ENCODE measurements at regions not wholly inside any gene's neighbourhood (a gene's known extent, or its start where the extent isn't known, plus 50 kb on each side); places are given as distances from the start of the nearest gene placed in this dataset.

- no peaks in the 10 kb centered on the region for H3F3A ChIP-seq (replicated peaks; ENCODE audit: insufficient read depth)
- no peak for DNase-seq
- 51% methylated on average over 16 of the region's 16 CpGs for WGBS (ENCODE audit: low lambda C conversion rate)
- no peaks in the 10 kb centered on the region; the same call in 1 of the 2 replicates for H3K27me3 ChIP-seq (ENCODE audit: insufficient read depth)
- no peaks in the 10 kb centered on the region for H3K9me2 ChIP-seq
- no peaks in the 10 kb centered on the region for H3K79me2 ChIP-seq (ENCODE audit: insufficient read depth)
- POLR2A ChIA-PET, result no interaction called here
- H3K4me3 ChIP-seq (ENCODE audit: low read depth in 2 of 2, low read length in 1 of 2), result no peak overlapping the region
- H4K20me1 ChIP-seq (ENCODE audit: insufficient read depth), result no peaks in the 10 kb centered on the region
- no peaks in the 10 kb centered on the region for H3K9me3 ChIP-seq
- no peak overlapping the region for H2AFZ ChIP-seq (ENCODE audit: low read depth)
- no peaks in the 10 kb centered on the region for H3K36me3 ChIP-seq (replicated peaks in 1 of 2; ENCODE audit: control insufficient read depth in 1 of 2, insufficient read depth in 2 of 2, low read length in 1 of 2)
- H3K4me2 ChIP-seq, result no peak overlapping the region
- TF ChIP-seq YY1 (IDR thresholded peaks at IDR 0.05; ENCODE audit: low read depth) (no peak), ELF1 (IDR thresholded peaks at IDR 0.05) (no peak), TAF1 (IDR thresholded peaks at IDR 0.05; ENCODE audit: borderline replicate concordance, low read depth, low read length) (no peak), RXRA (IDR thresholded peaks at IDR 0.05; ENCODE audit: borderline replicate concordance, low read depth) (no peak), PBX3 (IDR thresholded peaks at IDR 0.05) (no peak), FOXM1 (IDR thresholded peaks at IDR 0.05; ENCODE audit: low read depth) (no peak), NRF1 (IDR thresholded peaks at IDR 0.05; ENCODE audit: low read depth, low read length) (no peak), RFX5 (IDR thresholded peaks at IDR 0.05; ENCODE audit: low read length) (no peak), FOSL2 (IDR thresholded peaks at IDR 0.05; ENCODE audit: borderline replicate concordance, low read depth) (no peak), EZH2phosphoT487 (IDR thresholded peaks at IDR 0.05; ENCODE audit: borderline replicate concordance, low read depth) (no peak), NFIC (IDR thresholded peaks at IDR 0.05; ENCODE audit: borderline replicate concordance) (no peak), TCF12 (IDR thresholded peaks at IDR 0.05) (no peak)
- TF ChIP-seq, protein P1, sequence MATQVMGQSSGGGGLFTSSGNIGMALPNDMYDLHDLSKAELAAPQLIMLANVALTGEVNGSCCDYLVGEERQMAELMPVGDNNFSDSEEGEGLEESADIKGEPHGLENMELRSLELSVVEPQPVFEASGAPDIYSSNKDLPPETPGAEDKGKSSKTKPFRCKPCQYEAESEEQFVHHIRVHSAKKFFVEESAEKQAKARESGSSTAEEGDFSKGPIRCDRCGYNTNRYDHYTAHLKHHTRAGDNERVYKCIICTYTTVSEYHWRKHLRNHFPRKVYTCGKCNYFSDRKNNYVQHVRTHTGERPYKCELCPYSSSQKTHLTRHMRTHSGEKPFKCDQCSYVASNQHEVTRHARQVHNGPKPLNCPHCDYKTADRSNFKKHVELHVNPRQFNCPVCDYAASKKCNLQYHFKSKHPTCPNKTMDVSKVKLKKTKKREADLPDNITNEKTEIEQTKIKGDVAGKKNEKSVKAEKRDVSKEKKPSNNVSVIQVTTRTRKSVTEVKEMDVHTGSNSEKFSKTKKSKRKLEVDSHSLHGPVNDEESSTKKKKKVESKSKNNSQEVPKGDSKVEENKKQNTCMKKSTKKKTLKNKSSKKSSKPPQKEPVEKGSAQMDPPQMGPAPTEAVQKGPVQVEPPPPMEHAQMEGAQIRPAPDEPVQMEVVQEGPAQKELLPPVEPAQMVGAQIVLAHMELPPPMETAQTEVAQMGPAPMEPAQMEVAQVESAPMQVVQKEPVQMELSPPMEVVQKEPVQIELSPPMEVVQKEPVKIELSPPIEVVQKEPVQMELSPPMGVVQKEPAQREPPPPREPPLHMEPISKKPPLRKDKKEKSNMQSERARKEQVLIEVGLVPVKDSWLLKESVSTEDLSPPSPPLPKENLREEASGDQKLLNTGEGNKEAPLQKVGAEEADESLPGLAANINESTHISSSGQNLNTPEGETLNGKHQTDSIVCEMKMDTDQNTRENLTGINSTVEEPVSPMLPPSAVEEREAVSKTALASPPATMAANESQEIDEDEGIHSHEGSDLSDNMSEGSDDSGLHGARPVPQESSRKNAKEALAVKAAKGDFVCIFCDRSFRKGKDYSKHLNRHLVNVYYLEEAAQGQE (IDR thresholded peaks at IDR 0.05; ENCODE audit: low read depth, low read length), result no peak
- no peak overlapping the region for H3K9ac ChIP-seq
- CTCF ChIA-PET, result no interaction called here
- no peak overlapping the region for H3K27ac ChIP-seq (ENCODE audit: low read depth in 2 of 2, low read length in 1 of 2)
- H3K4me1 ChIP-seq (ENCODE audit: control insufficient read depth in 1 of 2, insufficient read depth in 2 of 2, low read depth in 1 of 2, low read length in 1 of 2), result no peaks in the 10 kb centered on the region
These were observed 253.5 kb downstream of the ACKR3 start for GRCh38 chr2:236823041-236823629.

DNA sequence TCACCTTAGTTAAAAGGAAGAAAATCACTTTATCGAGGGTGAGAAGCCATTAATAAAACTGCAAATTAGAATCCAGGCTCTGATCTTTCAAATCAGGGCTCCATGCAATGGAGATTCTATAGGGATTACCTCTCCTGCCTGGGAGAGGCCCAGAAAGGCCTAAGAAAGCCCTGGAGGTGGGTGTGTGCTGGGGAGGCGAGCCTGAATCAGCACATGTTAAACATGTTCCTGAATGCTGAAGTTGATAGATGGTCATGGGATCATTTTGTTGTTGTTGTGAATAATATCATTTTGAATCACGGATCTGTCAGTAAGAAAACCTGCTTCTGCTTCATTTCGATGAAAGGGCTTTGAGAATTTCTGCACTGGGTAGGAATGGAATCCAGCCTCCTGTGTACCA, 254.3 kb downstream of the ACKR3 start:
- TF ChIP-seq EP300 (IDR thresholded peaks at IDR 0.05; ENCODE audit: borderline replicate concordance in 1 of 2, low read depth in 1 of 2, low read length in 1 of 2) (no peak), CHD2 (IDR thresholded peaks at IDR 0.05; ENCODE audit: low read length, partially characterized antibody) (no peak)
- 21% methylated on average over 4 of the region's 4 CpGs for WGBS (ENCODE audit: low lambda C conversion rate)
- no peaks in the 10 kb centered on the region for H3K9me3 ChIP-seq
- H3K79me2 ChIP-seq (ENCODE audit: insufficient read depth), result no peaks in the 10 kb centered on the region
- H3K9ac ChIP-seq, result no peak overlapping the region
- CTCF ChIA-PET, result no interaction called here
- no peaks in the 10 kb centered on the region; the same call in 1 of the 2 replicates for H3K27me3 ChIP-seq (ENCODE audit: insufficient read depth)
- H3K9me2 ChIP-seq, result no peaks in the 10 kb centered on the region
- H3K36me3 ChIP-seq (replicated peaks in 1 of 2; ENCODE audit: control insufficient read depth in 1 of 2, insufficient read depth in 2 of 2, low read length in 1 of 2), result no peaks in the 10 kb centered on the region
- H3K4me3 ChIP-seq (ENCODE audit: low read depth in 2 of 2, low read length in 1 of 2), result no peak overlapping the region
- POLR2A ChIA-PET, result no interaction called here
- no peak overlapping the region for H3K4me2 ChIP-seq
- no peaks in the 10 kb centered on the region for H3F3A ChIP-seq (replicated peaks; ENCODE audit: insufficient read depth)
- no peak overlapping the region for H2AFZ ChIP-seq (ENCODE audit: low read depth)
- DNase-seq, result no peak
- H3K27ac ChIP-seq (ENCODE audit: low read depth in 2 of 2, low read length in 1 of 2), result no peak overlapping the region
- no peaks in the 10 kb centered on the region for H4K20me1 ChIP-seq (ENCODE audit: insufficient read depth)
- no peaks in the 10 kb centered on the region for H3K4me1 ChIP-seq (ENCODE audit: control insufficient read depth in 1 of 2, insufficient read depth in 2 of 2, low read depth in 1 of 2, low read length in 1 of 2)
